ENCODE measurements at regions not wholly inside any gene's neighbourhood (a gene's known extent, or its start where the extent isn't known, plus 50 kb on each side); places are given as distances from the start of the nearest gene placed in this dataset.

DNA sequence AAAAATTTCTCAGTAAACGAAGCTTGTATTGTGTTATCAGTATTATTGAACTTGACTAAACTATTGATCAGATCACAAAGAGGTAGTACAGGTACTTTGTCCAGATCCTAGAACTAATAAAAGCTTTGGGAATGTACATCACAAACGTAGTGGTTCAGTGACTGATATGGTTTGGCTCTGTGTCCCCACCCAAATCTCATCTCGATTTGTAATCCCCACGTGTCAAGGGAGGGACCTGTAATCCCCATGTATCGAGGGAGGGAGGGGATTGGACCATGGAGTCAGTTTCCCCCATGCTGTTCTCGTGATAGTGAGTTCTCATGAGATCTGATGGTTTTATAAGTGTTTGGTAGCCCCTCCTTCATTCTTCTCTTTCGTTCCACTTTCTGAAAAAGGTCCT is 100.9 kb downstream of the ARRDC3 start (continued):
- TF ChIP-seq ATF3 (IDR thresholded peaks at IDR 0.05; ENCODE audit: insufficient read depth, low read depth, low read length) (no peak), EZH2 (IDR thresholded peaks at IDR 0.05; ENCODE audit: low read depth, low read length, severe bottlenecking) (no peak), CREB1 (IDR thresholded peaks at IDR 0.05) (no peak), CBX5 (IDR thresholded peaks at IDR 0.05; ENCODE audit: low read depth, low read length) (no peak), SIN3A (conservative IDR thresholded peaks at IDR 0.05 in 1 of 2, IDR thresholded peaks at IDR 0.05 in 1 of 2; ENCODE audit: low read depth in 1 of 2, low read length in 2 of 2) (no peak), EGR1 (IDR thresholded peaks at IDR 0.05; ENCODE audit: borderline replicate concordance, low read depth, low read length) (no peak), GABPA (IDR thresholded peaks at IDR 0.05; ENCODE audit: borderline replicate concordance, insufficient read depth, low read length) (no peak)

Measured in H1 (cell line).